SK-N-SH (cell line): ENCODE measurements at regions not wholly inside any gene's neighbourhood (a gene's known extent, or its start where the extent isn't known, plus 50 kb on each side); places are given as distances from the start of the nearest gene placed in this dataset.
"Not testable (repeated sequence)": the region's sequence is repeated elsewhere in the genome, so short reads cannot be mapped to it uniquely, and the experiment has no call there.

Experiments used
- CTCF ChIA-PET: fragments of 300-600, 350-600 bp; formaldehyde crosslinking; extraction: SDS; loops from one replicate; lab custom pipeline; 2021; lab: Yijun Ruan, JAX
- POLR2A ChIA-PET: fragments of 350-600 bp; sonication (Branson Sonifier 250); formaldehyde crosslinking; extraction: SDS; loops from one replicate; lab custom pipeline; 2020; ENCODE audit warnings: antibody characterized with exemption, inconsistent platforms; lab: Yijun Ruan, JAX
- DNase-seq: peaks from one replicate; pipeline ENCODE4 v3.0.0; 2012
- H2AFZ ChIP-seq: fragments of 200-600 bp; sonication (generic); 2 replicates; pipeline ENCODE4 v1.8.1; 2016; ENCODE audit warnings: antibody characterized with exemption, mild to moderate bottlenecking, low read depth
- H3F3A ChIP-seq: fragments of 200-600 bp; sonication (generic); replicated peaks from 2 replicates; pipeline ENCODE3; 2016; ENCODE audit warnings: antibody characterized with exemption, mild to moderate bottlenecking; ENCODE audit not compliant: insufficient read depth
- H3K27ac ChIP-seq, 2 experiments: fragments of 200-500 bp in 1 of 2; fragments of 200-600 bp in 1 of 2; sonication (Bioruptor generic) in 1 of 2; sonication (generic), shearing (Covaris generic) in 1 of 2; 2 replicates each; pipeline versions ENCODE4 v1.5.1 to v1.6.1; 2014 to 2016; ENCODE audit warnings: low read depth in 2 of 2, inconsistent platforms in 1 of 2, low read length in 1 of 2, mild to moderate bottlenecking in 1 of 2, mixed read lengths in 1 of 2
- H3K27me3 ChIP-seq: fragments of 200-600 bp; sonication (generic), shearing (Covaris generic); 2 replicates; pipeline ENCODE4 v1.6.1; 2016; ENCODE audit warnings: mixed run types; ENCODE audit not compliant: insufficient read depth
- H3K36me3 ChIP-seq, 2 experiments: fragments of 200-500 bp in 1 of 2; fragments of 200-600 bp in 1 of 2; sonication (Bioruptor generic) in 1 of 2; sonication (generic) in 1 of 2; replicated peaks in 1 of 2; 2 replicates each; pipeline versions ENCODE3 to v1.5.1; 2014 to 2016; ENCODE audit warnings: low read length in 1 of 2, mild to moderate bottlenecking in 1 of 2; ENCODE audit not compliant: insufficient read depth in 2 of 2, control insufficient read depth in 1 of 2
- H3K4me1 ChIP-seq, 2 experiments: fragments of 200-500 bp in 1 of 2; fragments of 200-600 bp in 1 of 2; sonication (Bioruptor generic) in 1 of 2; sonication (generic), shearing (Covaris generic) in 1 of 2; 2 replicates each; pipeline versions ENCODE4 v1.5.1 to v1.6.1; 2014 to 2016; ENCODE audit warnings: low read depth in 1 of 2, low read length in 1 of 2, mixed run types in 1 of 2; ENCODE audit not compliant: insufficient read depth in 2 of 2, control insufficient read depth in 1 of 2
- H3K4me2 ChIP-seq: fragments of 200-600 bp; sonication (generic), shearing (Covaris generic); 2 replicates; pipeline ENCODE4 v1.6.1; 2017; ENCODE audit warnings: mixed run types
- H3K4me3 ChIP-seq, 2 experiments: fragments of 200-500 bp in 1 of 2; fragments of 200-600 bp in 1 of 2; sonication (Bioruptor generic) in 1 of 2; sonication (generic), shearing (Covaris generic) in 1 of 2; 2 replicates each; pipeline versions ENCODE4 v1.5.1 to v1.8.1; 2014 to 2016; ENCODE audit warnings: low read depth in 2 of 2, inconsistent platforms in 1 of 2, low read length in 1 of 2, mild to moderate bottlenecking in 1 of 2, mixed read lengths in 1 of 2, moderate library complexity in 1 of 2
- H3K79me2 ChIP-seq: fragments of 200-600 bp; sonication (generic); 2 replicates; pipeline ENCODE4 v1.8.1; 2017; ENCODE audit warnings: mild to moderate bottlenecking; ENCODE audit not compliant: insufficient read depth
- H3K9ac ChIP-seq: fragments of 200-600 bp; sonication (generic); 2 replicates; pipeline ENCODE4 v1.6.1; 2017; ENCODE audit warnings: mixed run types
- H3K9me2 ChIP-seq: fragments of 200-600 bp; sonication (generic); 2 replicates; pipeline ENCODE4 v1.6.1; 2017; ENCODE audit warnings: mixed run types
- H3K9me3 ChIP-seq: fragments of 200-600 bp; sonication (generic); 2 replicates; pipeline ENCODE4 v1.6.1; 2017; ENCODE audit warnings: mixed run types, mild to moderate bottlenecking, moderate library complexity
- H4K20me1 ChIP-seq: fragments of 200-600 bp; sonication (generic); 2 replicates; pipeline ENCODE4 v1.6.1; 2017; ENCODE audit warnings: mild to moderate bottlenecking, mixed run types; ENCODE audit not compliant: insufficient read depth
- EP300 ChIP-seq, 2 experiments: IDR thresholded peaks; 2 replicates each; pipeline versions ENCODE4 v1.4.0 to v1.6.1; 2012; ENCODE audit warnings: borderline replicate concordance in 1 of 2, low read depth in 1 of 2, low read length in 1 of 2
- FOXM1 ChIP-seq: IDR thresholded peaks from 2 replicates; pipeline ENCODE4 v1.4.0; 2012; ENCODE audit warnings: low read depth, mild to moderate bottlenecking
- GABPA ChIP-seq: IDR thresholded peaks from 2 replicates; pipeline ENCODE4 v1.4.0; 2012; ENCODE audit warnings: low read depth, mild to moderate bottlenecking
- MXI1 ChIP-seq: IDR thresholded peaks from 2 replicates; pipeline ENCODE4 v1.6.1; 2012; ENCODE audit warnings: mild to moderate bottlenecking, low read depth, low read length, improper control_type of control experiment
- NFIC ChIP-seq: IDR thresholded peaks from 2 replicates; pipeline ENCODE4 v1.4.0; 2012; ENCODE audit warnings: borderline replicate concordance
- POLR2AphosphoS5 ChIP-seq: IDR thresholded peaks from 2 replicates; pipeline ENCODE4 v1.6.1; 2012; ENCODE audit warnings: low read depth, low read length
- RFX5 ChIP-seq: IDR thresholded peaks from 2 replicates; pipeline ENCODE4 v1.6.1; 2012; ENCODE audit warnings: mild to moderate bottlenecking, improper control_type of control experiment, low read length
- RXRA ChIP-seq: IDR thresholded peaks from 2 replicates; pipeline ENCODE4 v1.4.0; 2012; ENCODE audit warnings: low read depth, mild to moderate bottlenecking, borderline replicate concordance
- TAF1 ChIP-seq: IDR thresholded peaks from 2 replicates; pipeline ENCODE4 v1.6.1; 2012; ENCODE audit warnings: low read depth, mild to moderate bottlenecking, low read length, moderate library complexity, borderline replicate concordance
- WGBS: methylation state at CpG from one replicate; pipeline ENCODE4 v1.1.6; 2017; ENCODE audit warnings: low lambda C conversion rate; 5-methylcytosine and 5-hydroxymethylcytosine counted together
- TF ChIP-seq, protein P1 (sequence below): fragments of 200-600 bp; sonication (generic); IDR thresholded peaks from 2 replicates; pipeline ENCODE4 v1.6.1; 2017; ENCODE audit warnings: antibody characterized with exemption, mild to moderate bottlenecking, moderate library complexity
- TF ChIP-seq, protein P2 (sequence below): IDR thresholded peaks from 2 replicates; pipeline ENCODE4 v1.6.1; 2012; ENCODE audit warnings: mild to moderate bottlenecking, low read depth, low read length, moderate library complexity
- TF ChIP-seq, protein P3 (sequence below): fragments of 150-350 bp; IDR thresholded peaks from 2 replicates; pipeline ENCODE4 v1.6.1; 2016; ENCODE audit warnings: mild to moderate bottlenecking, low read depth, low read length
- TF ChIP-seq, protein P4 (sequence below): IDR thresholded peaks from 2 replicates; pipeline ENCODE4; 2012
- TF ChIP-seq, protein P5 (sequence below): fragments of 150-350 bp; IDR thresholded peaks from 2 replicates; pipeline ENCODE4 v1.6.1; 2017; ENCODE audit warnings: antibody characterized with exemption, low read length, low read depth, borderline replicate concordance

DNA sequence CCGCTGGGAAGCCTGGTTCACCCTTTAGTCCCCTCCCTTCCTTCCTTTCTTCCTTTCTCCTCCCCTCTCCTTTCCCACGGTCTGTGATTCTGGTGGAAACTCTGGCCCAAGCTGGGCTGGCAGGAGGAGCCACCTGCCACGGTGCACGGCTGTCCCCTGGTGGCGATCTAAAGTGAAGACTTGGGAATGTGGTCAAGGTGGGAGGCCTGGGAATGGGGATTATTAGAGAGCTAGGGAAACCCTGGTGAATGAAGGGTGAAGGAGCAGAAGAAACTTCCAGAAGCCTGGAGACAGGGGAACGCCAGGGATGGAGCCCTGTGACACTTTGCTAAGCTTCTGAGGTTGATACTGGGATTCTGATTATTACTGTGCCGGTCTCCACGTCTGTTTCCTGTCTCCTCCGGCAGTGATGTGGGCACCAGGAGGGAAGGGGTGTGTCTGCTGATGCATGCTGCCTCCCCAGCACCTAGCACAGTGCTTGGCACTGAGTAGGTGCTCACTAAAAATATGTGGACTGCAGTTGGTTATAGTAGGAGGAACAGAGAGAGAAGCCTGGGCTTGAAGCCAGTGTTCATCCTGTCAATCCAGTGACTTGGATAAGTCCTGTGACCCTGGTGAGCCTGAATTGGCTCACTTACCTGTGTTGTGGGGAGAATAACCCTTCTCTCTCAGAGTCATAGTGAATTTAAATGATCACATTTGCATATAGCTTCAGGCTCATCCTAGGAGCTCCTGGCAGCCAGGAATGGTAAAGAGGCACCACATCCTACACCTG lies 71.2 kb upstream of the NBPF3 start (continued):
- TF ChIP-seq, protein P1, sequence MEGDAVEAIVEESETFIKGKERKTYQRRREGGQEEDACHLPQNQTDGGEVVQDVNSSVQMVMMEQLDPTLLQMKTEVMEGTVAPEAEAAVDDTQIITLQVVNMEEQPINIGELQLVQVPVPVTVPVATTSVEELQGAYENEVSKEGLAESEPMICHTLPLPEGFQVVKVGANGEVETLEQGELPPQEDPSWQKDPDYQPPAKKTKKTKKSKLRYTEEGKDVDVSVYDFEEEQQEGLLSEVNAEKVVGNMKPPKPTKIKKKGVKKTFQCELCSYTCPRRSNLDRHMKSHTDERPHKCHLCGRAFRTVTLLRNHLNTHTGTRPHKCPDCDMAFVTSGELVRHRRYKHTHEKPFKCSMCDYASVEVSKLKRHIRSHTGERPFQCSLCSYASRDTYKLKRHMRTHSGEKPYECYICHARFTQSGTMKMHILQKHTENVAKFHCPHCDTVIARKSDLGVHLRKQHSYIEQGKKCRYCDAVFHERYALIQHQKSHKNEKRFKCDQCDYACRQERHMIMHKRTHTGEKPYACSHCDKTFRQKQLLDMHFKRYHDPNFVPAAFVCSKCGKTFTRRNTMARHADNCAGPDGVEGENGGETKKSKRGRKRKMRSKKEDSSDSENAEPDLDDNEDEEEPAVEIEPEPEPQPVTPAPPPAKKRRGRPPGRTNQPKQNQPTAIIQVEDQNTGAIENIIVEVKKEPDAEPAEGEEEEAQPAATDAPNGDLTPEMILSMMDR = peak; percentile 99
- TF ChIP-seq EP300 (IDR thresholded peaks at IDR 0.05; ENCODE audit: borderline replicate concordance in 1 of 2, low read depth in 1 of 2, low read length in 1 of 2) = no peak
- TF ChIP-seq MXI1 = no peak
- TF ChIP-seq TAF1 = peak; percentile 23; the same call in 1 of the 2 replicates
- TF ChIP-seq GABPA = no peak
- TF ChIP-seq, protein P2, sequence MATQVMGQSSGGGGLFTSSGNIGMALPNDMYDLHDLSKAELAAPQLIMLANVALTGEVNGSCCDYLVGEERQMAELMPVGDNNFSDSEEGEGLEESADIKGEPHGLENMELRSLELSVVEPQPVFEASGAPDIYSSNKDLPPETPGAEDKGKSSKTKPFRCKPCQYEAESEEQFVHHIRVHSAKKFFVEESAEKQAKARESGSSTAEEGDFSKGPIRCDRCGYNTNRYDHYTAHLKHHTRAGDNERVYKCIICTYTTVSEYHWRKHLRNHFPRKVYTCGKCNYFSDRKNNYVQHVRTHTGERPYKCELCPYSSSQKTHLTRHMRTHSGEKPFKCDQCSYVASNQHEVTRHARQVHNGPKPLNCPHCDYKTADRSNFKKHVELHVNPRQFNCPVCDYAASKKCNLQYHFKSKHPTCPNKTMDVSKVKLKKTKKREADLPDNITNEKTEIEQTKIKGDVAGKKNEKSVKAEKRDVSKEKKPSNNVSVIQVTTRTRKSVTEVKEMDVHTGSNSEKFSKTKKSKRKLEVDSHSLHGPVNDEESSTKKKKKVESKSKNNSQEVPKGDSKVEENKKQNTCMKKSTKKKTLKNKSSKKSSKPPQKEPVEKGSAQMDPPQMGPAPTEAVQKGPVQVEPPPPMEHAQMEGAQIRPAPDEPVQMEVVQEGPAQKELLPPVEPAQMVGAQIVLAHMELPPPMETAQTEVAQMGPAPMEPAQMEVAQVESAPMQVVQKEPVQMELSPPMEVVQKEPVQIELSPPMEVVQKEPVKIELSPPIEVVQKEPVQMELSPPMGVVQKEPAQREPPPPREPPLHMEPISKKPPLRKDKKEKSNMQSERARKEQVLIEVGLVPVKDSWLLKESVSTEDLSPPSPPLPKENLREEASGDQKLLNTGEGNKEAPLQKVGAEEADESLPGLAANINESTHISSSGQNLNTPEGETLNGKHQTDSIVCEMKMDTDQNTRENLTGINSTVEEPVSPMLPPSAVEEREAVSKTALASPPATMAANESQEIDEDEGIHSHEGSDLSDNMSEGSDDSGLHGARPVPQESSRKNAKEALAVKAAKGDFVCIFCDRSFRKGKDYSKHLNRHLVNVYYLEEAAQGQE = no peak
- no peak for TF ChIP-seq FOXM1
- TF ChIP-seq RXRA = no peak
- TF ChIP-seq, protein P3, sequence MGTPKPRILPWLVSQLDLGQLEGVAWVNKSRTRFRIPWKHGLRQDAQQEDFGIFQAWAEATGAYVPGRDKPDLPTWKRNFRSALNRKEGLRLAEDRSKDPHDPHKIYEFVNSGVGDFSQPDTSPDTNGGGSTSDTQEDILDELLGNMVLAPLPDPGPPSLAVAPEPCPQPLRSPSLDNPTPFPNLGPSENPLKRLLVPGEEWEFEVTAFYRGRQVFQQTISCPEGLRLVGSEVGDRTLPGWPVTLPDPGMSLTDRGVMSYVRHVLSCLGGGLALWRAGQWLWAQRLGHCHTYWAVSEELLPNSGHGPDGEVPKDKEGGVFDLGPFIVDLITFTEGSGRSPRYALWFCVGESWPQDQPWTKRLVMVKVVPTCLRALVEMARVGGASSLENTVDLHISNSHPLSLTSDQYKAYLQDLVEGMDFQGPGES = no peak
- TF ChIP-seq RFX5 = no peak
- no peak for TF ChIP-seq NFIC
- TF ChIP-seq, protein P4, sequence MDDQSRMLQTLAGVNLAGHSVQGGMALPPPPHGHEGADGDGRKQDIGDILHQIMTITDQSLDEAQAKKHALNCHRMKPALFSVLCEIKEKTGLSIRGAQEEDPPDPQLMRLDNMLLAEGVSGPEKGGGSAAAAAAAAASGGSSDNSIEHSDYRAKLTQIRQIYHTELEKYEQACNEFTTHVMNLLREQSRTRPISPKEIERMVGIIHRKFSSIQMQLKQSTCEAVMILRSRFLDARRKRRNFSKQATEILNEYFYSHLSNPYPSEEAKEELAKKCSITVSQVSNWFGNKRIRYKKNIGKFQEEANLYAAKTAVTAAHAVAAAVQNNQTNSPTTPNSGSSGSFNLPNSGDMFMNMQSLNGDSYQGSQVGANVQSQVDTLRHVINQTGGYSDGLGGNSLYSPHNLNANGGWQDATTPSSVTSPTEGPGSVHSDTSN = no peak
- TF ChIP-seq POLR2AphosphoS5 = no peak
- TF ChIP-seq, protein P5, sequence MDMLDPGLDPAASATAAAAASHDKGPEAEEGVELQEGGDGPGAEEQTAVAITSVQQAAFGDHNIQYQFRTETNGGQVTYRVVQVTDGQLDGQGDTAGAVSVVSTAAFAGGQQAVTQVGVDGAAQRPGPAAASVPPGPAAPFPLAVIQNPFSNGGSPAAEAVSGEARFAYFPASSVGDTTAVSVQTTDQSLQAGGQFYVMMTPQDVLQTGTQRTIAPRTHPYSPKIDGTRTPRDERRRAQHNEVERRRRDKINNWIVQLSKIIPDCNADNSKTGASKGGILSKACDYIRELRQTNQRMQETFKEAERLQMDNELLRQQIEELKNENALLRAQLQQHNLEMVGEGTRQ = no peak

DNA sequence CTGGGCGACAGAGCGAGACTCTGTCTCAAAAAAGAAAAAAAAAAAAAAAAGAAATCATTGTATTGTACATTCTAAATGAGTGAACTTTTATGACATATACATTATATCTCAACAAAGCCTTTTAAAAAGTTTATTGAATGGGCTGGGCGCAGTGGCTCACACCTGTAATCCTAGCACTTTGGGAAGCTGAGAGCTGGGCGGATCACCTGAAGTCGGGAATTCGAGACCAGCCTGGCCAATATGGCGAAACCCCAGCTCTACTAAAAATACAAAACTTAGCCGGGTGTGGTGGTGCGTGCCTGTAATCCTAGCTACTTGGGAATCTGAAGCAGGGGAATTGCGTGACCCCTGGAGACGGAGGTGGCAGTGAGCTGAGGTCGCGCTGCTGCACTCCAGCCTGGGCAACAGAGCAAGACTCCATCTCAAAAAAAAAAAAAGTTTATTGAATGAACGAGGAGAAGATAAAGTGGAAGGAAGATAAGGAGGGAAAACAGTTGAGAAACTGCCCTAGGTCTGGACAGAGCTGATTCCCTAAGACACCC lies 71.9 kb upstream of the NBPF3 start:
- H3K27ac ChIP-seq, H2AFZ ChIP-seq, H3K36me3 ChIP-seq, H3K4me1 ChIP-seq, H3K27me3 ChIP-seq, H3K9me3 ChIP-seq, H4K20me1 ChIP-seq, H3K9ac ChIP-seq, H3K4me2 ChIP-seq, H3F3A ChIP-seq, DNase-seq, H3K9me2 ChIP-seq, H3K79me2 ChIP-seq: not testable (repeated sequence)
- CTCF ChIA-PET = interaction anchor here (0.6 to 9.2 kb wide), 87 partner anchors 8 to 680 kb away, joined by 3 to 253 read pairs (median 5); partner anchors contain the start of genes ALPL and KIF17
- POLR2A ChIA-PET = interaction anchor here (0.7 to 1.0 kb wide), 2 partner anchors 113 to 135 kb away, joined by 6 to 8 read pairs; no protein-coding TSS in a partner anchor
- H3K4me3 ChIP-seq = peak overlapping the region in 1 of 2 experiments; percentile 51; a peak in 1 of 4 replicates
- 80% methylated on average over 14 of the region's 14 CpGs for WGBS
